Right lobe of liver (tissue), 6 donors: ENCODE measurements at regions not wholly inside any gene's neighbourhood (a gene's known extent, or its start where the extent isn't known, plus 50 kb on each side); places are given as distances from the start of the nearest gene placed in this dataset.
A peak's percentile ranks its signal among the peaks of the same experiment; 100 is the strongest.

ENCODE experiments used
- ATAC-seq, 4 donors: fragments of 200-7000 bp; cut with Tn5 transposase; one replicate each; pipeline ENCODE4 v1.9.1; 2020; ENCODE audit warnings: mild to moderate bottlenecking in 4 of 4, moderate library complexity in 4 of 4
- DNase-seq, 3 donors: peaks; one replicate each; pipeline ENCODE4 v3.0.0-alpha.2; 2020
- H3K27ac ChIP-seq, 3 donors: fragments of 200-600 bp; one replicate each; pipeline ENCODE4 v1.8.0; 2022
- H3K27me3 ChIP-seq, 2 donors: fragments of 200-600 bp; one replicate each; pipeline ENCODE4 v1.8.0; 2022
- H3K36me3 ChIP-seq, 4 donors: fragments of 200-600 bp; sonication (generic) in 1 of 4; one replicate each; pipeline versions ENCODE4 v1.5.1 to v1.8.0; 2017 to 2022; ENCODE audit warnings: control low read depth in 1 of 4
- H3K4me1 ChIP-seq, 4 donors: fragments of 200-600 bp; sonication (generic) in 1 of 4; one replicate each; pipeline versions ENCODE4 v1.5.1 to v1.8.0; 2017 to 2022; ENCODE audit warnings: control low read depth in 1 of 4
- H3K4me3 ChIP-seq, 3 donors: fragments of 200-600 bp; one replicate each; pipeline ENCODE4 v1.8.0; 2022
- H3K9me3 ChIP-seq, 4 donors: fragments of 200-600 bp; sonication (generic) in 1 of 4; one replicate each; pipeline versions ENCODE4 v1.5.1 to v1.8.0; 2017 to 2022; ENCODE audit warnings: control low read depth in 1 of 4
- CTCF ChIP-seq, 4 donors: fragments of 200-600 bp in 3 of 4; fragments of 450-650 bp in 1 of 4; IDR thresholded peaks; one replicate each; pipeline versions ENCODE4 v1.5.1 to v1.8.0; 2016 to 2022; ENCODE audit warnings: antibody characterized with exemption in 4 of 4, mild to moderate bottlenecking in 2 of 4
- POLR2A ChIP-seq: fragments of 450-650 bp; IDR thresholded peaks from one replicate; pipeline ENCODE4 v1.6.1; 2017; ENCODE audit warnings: antibody characterized with exemption, mild to moderate bottlenecking
- WGBS: methylation state at CpG from one replicate; pipeline ENCODE4 v1.1.6; 2018; ENCODE audit warnings: low coverage, low lambda C conversion rate; ENCODE audit not compliant: insufficient coverage; ENCODE audit errors: missing lambda C conversion rate; 5-methylcytosine and 5-hydroxymethylcytosine counted together
- intact Hi-C, 2 donors: fragments of 100-400 bp; cut with DNase I; formaldehyde crosslinking; loops; one replicate each; pipeline versions ENCODE4 v1.11.2 to v1.14.1; 2022
- donor health status: DM: no; HTN: yes; CAD: no.
- donor health status: DM: no; HTN: no; CAD: no.
- donor health status: DM: no; HTN: no; CAD: no.
- donor health status: DM: no; HTN: yes; CAD: no.
- donor health status: DM: no; HTN: yes; CAD: no.

- DNase-seq: no peak
- no peaks in the 10 kb centered on the region for H3K9me3 ChIP-seq
- no peaks in the 10 kb centered on the region for H3K27me3 ChIP-seq
- H3K27ac ChIP-seq: no peak overlapping the region
- no peaks in the 10 kb centered on the region for H3K36me3 ChIP-seq
- WGBS: 77% methylated on average over 7 of the region's 8 CpGs
- intact Hi-C loops: no loop called here
- TF ChIP-seq POLR2A (no peak), CTCF (IDR thresholded peaks at IDR 0.05) (no peak)
- no peak for ATAC-seq
- no peak overlapping the region for H3K4me3 ChIP-seq
- H3K4me1 ChIP-seq: no peaks in the 10 kb centered on the region
Observed at GRCh38 chr22:26888887-26889286, 231.5 kb downstream of the MIAT start.

GRCh38 chr22:26889802-26890201 lies 232.4 kb downstream of the MIAT start:
- intact Hi-C loops: no loop called here
- no peaks in the 10 kb centered on the region for H3K9me3 ChIP-seq
- DNase-seq (no peak), ATAC-seq (no peak)
- H3K4me1 ChIP-seq: no peaks in the 10 kb centered on the region
- no peaks in the 10 kb centered on the region for H3K36me3 ChIP-seq
- TF ChIP-seq CTCF (IDR thresholded peaks at IDR 0.05) (no peak), POLR2A (no peak)
- H3K27me3 ChIP-seq: no peaks in the 10 kb centered on the region
- H3K4me3 ChIP-seq: no peak overlapping the region
- 62% methylated on average over 7 of the region's 7 CpGs for WGBS
- no peak overlapping the region for H3K27ac ChIP-seq

GRCh38 chr22:26890870-26891269 lies 233.5 kb downstream of the MIAT start:
- H3K27me3 ChIP-seq: no peaks in the 10 kb centered on the region
- peak in 1 of 4 donors; percentile 42 for ATAC-seq
- no peak overlapping the region for H3K4me3 ChIP-seq
- WGBS: 18% methylated on average over 3 of the region's 5 CpGs
- TF ChIP-seq POLR2A (no peak), CTCF (IDR thresholded peaks at IDR 0.05) (peak in 2 of 4 donors; percentile 6 to 11)
- no peak for DNase-seq
- H3K27ac ChIP-seq: no peak overlapping the region
- no peaks in the 10 kb centered on the region for H3K9me3 ChIP-seq
- H3K36me3 ChIP-seq: no peaks in the 10 kb centered on the region
- H3K4me1 ChIP-seq: no peaks in the 10 kb centered on the region
- intact Hi-C loops: no loop called here

- DNase-seq: no peak
- Histone ChIP-seq H3K4me3 (no peak overlapping the region), H3K27me3 (no peaks in the 10 kb centered on the region), H3K9me3 (no peaks in the 10 kb centered on the region), H3K4me1 (no peaks in the 10 kb centered on the region), H3K36me3 (no peaks in the 10 kb centered on the region), H3K27ac (no peak overlapping the region)
- TF ChIP-seq POLR2A (no peak), CTCF (IDR thresholded peaks at IDR 0.05) (no peak)
- 94% methylated on average over 2 of the region's 3 CpGs for WGBS
- ATAC-seq: no peak
- intact Hi-C loops: no loop called here
Observed at GRCh38 chr22:26891429-26891828, 234.0 kb downstream of the MIAT start.
